GM18909 (cell line): ENCODE measurements at regions not wholly inside any gene's neighbourhood (a gene's known extent, or its start where the extent isn't known, plus 50 kb on each side); places are given as distances from the start of the nearest gene placed in this dataset.
"Not testable (repeated sequence)": the region's sequence is repeated elsewhere in the genome, so short reads cannot be mapped to it uniquely, and the experiment has no call there.

Experiments used
- ATAC-seq: cut with Tn5 transposase; IDR thresholded peaks from one replicate; pipeline ENCODE4 v1.9.1; 2021; ENCODE audit warnings: mild to moderate bottlenecking; ENCODE audit not compliant: unreplicated experiment, poor library complexity

GRCh38 chr2:111250448-111251030 is 129.8 kb downstream of the BCL2L11 start:
- no peak for ATAC-seq

GRCh38 chr2:111251711-111252110 is 131.0 kb downstream of the BCL2L11 start:
- no peak for ATAC-seq

- ATAC-seq = no peak
Observed at GRCh38 chr2:111252436-111252835, 131.7 kb downstream of the BCL2L11 start.

- not testable (repeated sequence) for ATAC-seq
Observed at GRCh38 chr2:111254916-111255315, 134.2 kb downstream of the BCL2L11 start.

- not testable (repeated sequence) for ATAC-seq
Observed at GRCh38 chr2:111256628-111257027, 135.9 kb downstream of the BCL2L11 start.

- ATAC-seq = not testable (repeated sequence)
Observed at GRCh38 chr2:111257607-111258006, 136.9 kb downstream of the BCL2L11 start.

GRCh38 chr2:111258318-111258717 is 137.6 kb downstream of the BCL2L11 start:
- not testable (repeated sequence) for ATAC-seq

- ATAC-seq = not testable (repeated sequence)
Observed at GRCh38 chr2:111262627-111263379, 142.1 kb downstream of the BCL2L11 start.

GRCh38 chr2:111263380-111264017 is 142.8 kb downstream of the BCL2L11 start:
- not testable (repeated sequence) for ATAC-seq

- not testable (repeated sequence) for ATAC-seq
Observed at GRCh38 chr2:111264956-111265355, 144.2 kb downstream of the BCL2L11 start.

- ATAC-seq = not testable (repeated sequence)
Observed at GRCh38 chr2:111266556-111266955, 145.8 kb downstream of the BCL2L11 start.

- not testable (repeated sequence) for ATAC-seq
Observed at GRCh38 chr2:111267038-111267437, 146.3 kb downstream of the BCL2L11 start.

GRCh38 chr2:111269761-111270323 is 149.1 kb downstream of the BCL2L11 start:
- not testable (repeated sequence) for ATAC-seq

- not testable (repeated sequence) for ATAC-seq
Observed at GRCh38 chr2:111270569-111270968, 149.9 kb downstream of the BCL2L11 start.

GRCh38 chr2:111271647-111272304 is 151.1 kb downstream of the BCL2L11 start:
- not testable (repeated sequence) for ATAC-seq

GRCh38 chr2:111273007-111273406 is 152.3 kb downstream of the BCL2L11 start:
- ATAC-seq = not testable (repeated sequence)

- not testable (repeated sequence) for ATAC-seq
Observed at GRCh38 chr2:111275047-111275853, 154.5 kb downstream of the BCL2L11 start.

- ATAC-seq = not testable (repeated sequence)
Observed at GRCh38 chr2:111275854-111276171, 155.1 kb downstream of the BCL2L11 start.

- ATAC-seq = not testable (repeated sequence)
Observed at GRCh38 chr2:111278133-111278532, 157.4 kb downstream of the BCL2L11 start.
